BLaER1 treated with 17β-estradiol and CSF1 and Interleukin-3, amounts not matched to agents 10 nM and 100 nM (cell line): ENCODE measurements at regions not wholly inside any gene's neighbourhood (a gene's known extent, or its start where the extent isn't known, plus 50 kb on each side); places are given as distances from the start of the nearest gene placed in this dataset.
"Not testable (repeated sequence)": the region's sequence is repeated elsewhere in the genome, so short reads cannot be mapped to it uniquely, and the experiment has no call there.

Experiments
- H3K27ac ChIP-seq, 11 experiments: shearing (Covaris generic); formaldehyde crosslinking; 2 replicates each; pipeline ENCODE4 v1.8.1; 2022
- H3K27me3 ChIP-seq, 11 experiments: shearing (Covaris generic); formaldehyde crosslinking; 2 replicates each; pipeline ENCODE4 v1.8.1; 2022
- H3K36me3 ChIP-seq, 11 experiments: shearing (Covaris generic); formaldehyde crosslinking; 2 replicates each; pipeline ENCODE4 v1.8.1; 2022
- H3K4me1 ChIP-seq, 10 experiments: shearing (Covaris generic); formaldehyde crosslinking; 2 replicates each; pipeline ENCODE4 v1.8.1; 2022
- H3K4me2 ChIP-seq, 11 experiments: shearing (Covaris generic); formaldehyde crosslinking; 2 replicates each; pipeline ENCODE4 v1.8.1; 2022
- H3K4me3 ChIP-seq, 10 experiments: shearing (Covaris generic); formaldehyde crosslinking; 2 replicates each; pipeline ENCODE4 v1.8.1; 2022
- H3K9ac ChIP-seq, 11 experiments: shearing (Covaris generic); formaldehyde crosslinking; 2 replicates each; pipeline ENCODE4 v1.8.1; 2022
- H3K9me3 ChIP-seq, 11 experiments: shearing (Covaris generic); formaldehyde crosslinking; replicated peaks in 1 of 11; 2 replicates each; pipeline ENCODE4 v1.8.1; 2022
- H4K20me1 ChIP-seq, 11 experiments: shearing (Covaris generic); formaldehyde crosslinking; 2 replicates each; pipeline ENCODE4 v1.8.1; 2022
- Cebpa-rat ChIP-seq, 11 experiments: shearing (Covaris generic); IDR thresholded peaks; 2 replicates each; pipeline ENCODE4 v1.8.1; 2022

DNA sequence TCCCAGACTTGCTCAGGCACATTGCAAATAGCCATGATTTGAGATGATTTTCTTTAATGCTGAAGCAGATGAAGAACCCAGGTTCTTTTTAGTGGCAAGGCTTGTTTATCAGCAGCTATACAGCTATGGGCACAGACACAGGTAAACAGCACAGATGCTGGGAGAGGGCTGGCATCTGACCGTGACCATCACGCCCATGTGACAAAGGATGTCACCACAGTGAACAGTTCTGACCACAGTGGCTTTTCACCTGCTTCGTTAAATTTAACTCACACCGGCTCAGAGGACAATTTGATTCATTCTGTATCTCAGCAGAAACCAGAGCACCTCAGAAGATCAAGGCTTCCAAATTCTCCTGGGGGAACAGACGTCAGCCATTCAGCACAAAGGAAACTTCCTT lies 142.6 kb downstream of the CDH26 start:
- Histone ChIP-seq H3K4me3 (peak overlapping the region in 2 of 10 experiments; percentile 8 to 35; a peak in 2 of 20 replicates), H3K36me3 (peaks cover 0 to 74% (median 30%) of the 10 kb centered on the region in 11 experiments; a peak in 13 of 22 replicates), H3K27me3 (no peaks in the 10 kb centered on the region), H3K27ac (peak overlapping the region in 8 of 11 experiments; percentile 14 to 82 (median 56); a peak in 14 of 22 replicates), H3K9ac (peak overlapping the region in 4 of 11 experiments; percentile 27 to 74 (median 54); a peak in 7 of 22 replicates), H4K20me1 (peaks cover 0 to 35% (median 0%) of the 10 kb centered on the region in 11 experiments; a peak in 7 of 22 replicates), H3K4me2 (peak overlapping the region; percentile 59 to 88 (median 73)), H3K4me1 (peaks cover 55 to 83% (median 75%) of the 10 kb centered on the region in 10 experiments), H3K9me3 (peaks cover 18 to 43% (median 30%) of the 10 kb centered on the region in 11 experiments; a peak in 21 of 22 replicates)
- TF ChIP-seq Cebpa-rat (IDR thresholded peaks at IDR 0.05) = no peak

DNA sequence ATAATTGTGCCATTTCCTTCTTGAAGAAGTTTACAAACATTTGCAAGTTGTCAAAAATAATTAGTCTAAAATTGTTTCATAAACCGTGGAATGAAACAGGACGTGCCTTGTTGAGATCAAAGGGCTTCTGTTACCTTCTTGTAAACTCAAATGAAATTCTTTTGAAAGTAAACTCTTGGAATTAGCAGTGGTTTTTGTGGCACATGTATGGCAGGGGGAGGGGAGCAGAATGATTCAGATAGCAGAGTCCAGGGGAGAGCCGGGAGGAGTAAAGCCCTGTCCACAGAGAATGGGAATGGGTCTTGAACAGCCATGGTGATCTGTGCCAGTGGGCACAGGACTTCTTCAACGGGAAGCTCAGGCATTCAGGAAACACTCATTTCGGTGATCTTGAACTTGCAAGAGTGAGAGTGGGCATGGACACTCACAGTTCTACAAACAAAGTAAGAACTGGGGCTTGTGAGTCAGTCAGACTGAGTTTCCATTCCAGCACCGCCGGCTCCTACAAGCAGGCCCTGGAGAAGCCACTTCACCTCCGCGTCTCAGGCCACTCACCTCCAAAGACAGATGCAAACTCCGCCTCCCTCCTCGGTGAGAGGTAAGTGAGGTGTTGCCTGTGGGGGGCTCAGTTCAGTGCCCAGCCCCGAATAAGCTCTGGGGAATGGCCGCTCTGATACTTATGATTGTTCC lies 143.1 kb downstream of the CDH26 start:
- Histone ChIP-seq H3K4me3 (peak overlapping the region in 3 of 10 experiments; percentile 6 to 35 (median 8); a peak in 2 of 20 replicates), H3K27ac (peak overlapping the region in 8 of 11 experiments; percentile 14 to 82 (median 56); a peak in 15 of 22 replicates), H3K36me3 (peaks cover 0 to 73% (median 25%) of the 10 kb centered on the region in 11 experiments; a peak in 13 of 22 replicates), H3K4me2 (peak overlapping the region; percentile 59 to 88 (median 73)), H3K4me1 (peaks cover 55 to 83% (median 77%) of the 10 kb centered on the region in 10 experiments), H3K9ac (peak overlapping the region in 6 of 11 experiments; percentile 7 to 74 (median 45); a peak in 10 of 22 replicates), H4K20me1 (peaks cover 0 to 34% (median 0%) of the 10 kb centered on the region in 11 experiments; a peak in 6 of 22 replicates), H3K9me3 (peaks cover 18 to 38% (median 26%) of the 10 kb centered on the region in 11 experiments; a peak in 21 of 22 replicates), H3K27me3 (no peaks in the 10 kb centered on the region)
- no peak for TF ChIP-seq Cebpa-rat (IDR thresholded peaks at IDR 0.05)

DNA sequence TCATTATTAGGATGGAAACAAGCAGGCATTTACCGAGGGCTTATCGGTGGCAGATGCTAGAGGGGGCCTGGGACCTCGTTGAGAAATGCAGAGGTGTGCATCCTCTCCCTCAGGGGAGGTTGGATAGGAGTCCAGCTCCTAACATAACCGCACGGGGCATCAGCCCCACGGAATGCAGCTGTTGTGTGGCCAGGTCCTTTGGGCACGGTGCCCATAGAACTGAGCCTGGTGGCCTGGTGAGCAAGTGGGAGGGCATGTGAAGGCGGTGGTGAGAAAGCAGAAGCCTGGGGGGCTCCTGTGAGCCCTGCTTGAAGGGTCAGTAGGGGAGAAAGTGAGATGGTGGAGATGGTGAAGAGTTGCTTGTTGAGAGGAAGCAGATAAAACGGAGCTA lies 143.7 kb downstream of the CDH26 start:
- Histone ChIP-seq H3K27me3 (no peaks in the 10 kb centered on the region), H4K20me1 (peaks cover 0 to 32% (median 0%) of the 10 kb centered on the region in 11 experiments; a peak in 6 of 22 replicates), H3K9me3 (peaks cover 12 to 32% (median 21%) of the 10 kb centered on the region in 11 experiments; a peak in 21 of 22 replicates), H3K36me3 (peaks cover 0 to 72% (median 19%) of the 10 kb centered on the region in 11 experiments; a peak in 13 of 22 replicates), H3K4me2 (peak overlapping the region; percentile 59 to 88 (median 73); a peak in 21 of 22 replicates), H3K27ac (peak overlapping the region in 7 of 11 experiments; percentile 22 to 82 (median 64); a peak in 12 of 22 replicates), H3K9ac (peak overlapping the region in 7 of 11 experiments; percentile 7 to 74 (median 43); a peak in 10 of 22 replicates), H3K4me3 (peak overlapping the region in 2 of 10 experiments; percentile 8 to 35; a peak in 3 of 20 replicates), H3K4me1 (peaks cover 54 to 82% (median 75%) of the 10 kb centered on the region in 10 experiments)
- TF ChIP-seq Cebpa-rat (IDR thresholded peaks at IDR 0.05) = no peak

DNA sequence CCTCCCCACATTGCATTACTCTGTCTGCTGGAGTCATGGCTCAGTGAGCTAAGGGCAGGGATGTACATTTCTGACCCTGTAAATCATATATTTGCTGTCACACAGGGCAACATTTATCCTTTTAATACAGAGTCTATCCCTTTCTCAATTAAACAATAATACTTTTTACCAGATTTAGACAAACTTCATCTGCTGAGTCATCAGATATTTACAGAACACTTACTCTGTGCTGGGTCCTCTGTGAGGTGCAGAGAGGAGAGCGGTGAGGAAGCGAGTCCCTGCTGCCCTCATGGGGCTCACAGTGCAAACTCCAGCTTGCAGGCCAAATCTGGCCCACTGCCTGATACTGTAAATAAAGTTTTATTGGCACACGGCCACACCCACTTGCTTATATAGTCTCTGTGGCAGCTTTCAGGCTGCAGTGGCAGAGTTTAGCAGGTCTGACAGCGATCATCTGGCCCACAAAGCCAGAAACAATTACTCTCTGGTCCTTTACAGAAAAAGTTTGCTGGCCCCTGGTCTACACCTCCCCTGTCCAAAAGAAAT lies 144.5 kb downstream of the CDH26 start:
- TF ChIP-seq Cebpa-rat (IDR thresholded peaks at IDR 0.05) = no peak

DNA sequence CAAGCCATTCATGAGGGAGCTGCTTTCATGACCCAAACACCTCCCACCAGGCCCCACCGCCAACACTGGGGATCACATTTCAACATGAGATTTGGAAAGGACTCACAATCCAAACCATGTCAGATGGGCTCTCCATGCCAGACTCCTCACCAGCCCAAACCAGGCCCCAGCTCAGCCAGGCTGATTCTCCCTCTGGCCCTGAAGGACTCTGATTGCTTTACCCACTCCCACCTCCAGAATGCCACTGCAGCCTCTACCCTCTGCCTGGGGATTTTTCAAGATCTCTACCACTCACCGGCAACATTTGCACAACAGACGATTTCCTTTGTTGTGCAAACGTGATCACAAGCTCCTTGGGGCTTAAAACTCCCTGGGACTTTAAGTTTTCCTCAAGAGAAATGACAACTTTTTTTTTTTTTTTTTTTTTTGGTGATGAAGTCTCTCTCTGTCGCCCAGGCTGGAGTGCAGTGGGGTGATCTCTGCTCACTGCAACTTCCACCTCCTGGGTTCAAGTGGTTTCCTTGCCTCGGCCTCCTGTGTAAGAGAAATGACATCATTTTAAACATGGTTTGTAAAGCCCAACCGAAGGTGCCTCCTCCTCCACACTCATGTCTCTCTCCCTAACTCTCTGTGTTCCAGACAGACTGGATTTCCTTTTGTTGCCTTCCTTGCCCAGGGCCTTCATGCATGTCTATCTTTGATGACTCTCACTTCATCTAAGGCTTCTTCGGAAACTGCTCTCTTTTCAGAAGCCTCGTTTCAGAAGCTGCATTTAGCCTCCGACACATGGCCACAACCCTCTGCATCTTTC lies 147.0 kb downstream of the CDH26 start:
- Histone ChIP-seq H3K9ac (peak overlapping the region in 6 of 11 experiments; percentile 7 to 72 (median 63); a peak in 10 of 22 replicates), H4K20me1 (peaks cover 0 to 40% (median 0%) of the 10 kb centered on the region in 11 experiments; a peak in 6 of 22 replicates), H3K4me1 (peaks cover 39 to 71% (median 60%) of the 10 kb centered on the region in 10 experiments), H3K27me3 (no peaks in the 10 kb centered on the region), H3K27ac (peak overlapping the region in 8 of 11 experiments; percentile 37 to 82 (median 67); a peak in 16 of 22 replicates), H3K36me3 (peaks cover 0 to 71% (median 12%) of the 10 kb centered on the region in 11 experiments; a peak in 10 of 22 replicates), H3K4me2 (peak overlapping the region; percentile 7 to 77 (median 58)), H3K9me3 (peaks cover 0 to 11% (median 0%) of the 10 kb centered on the region in 11 experiments; a peak in 6 of 22 replicates), H3K4me3 (no peak overlapping the region)
- TF ChIP-seq Cebpa-rat (IDR thresholded peaks at IDR 0.05) = peak in 3 of 11 experiments; percentile 37 to 81 (median 57); a peak in 3 of 22 replicates

More for the DNA sequence above, 144.5 kb downstream of the CDH26 start:
- peaks cover 0 to 35% (median 0%) of the 10 kb centered on the region in 11 experiments; a peak in 6 of 22 replicates for H4K20me1 ChIP-seq
- H3K4me2 ChIP-seq = peak overlapping the region in 8 of 11 experiments; percentile 67 to 88 (median 76); a peak in 15 of 22 replicates
- H3K27ac ChIP-seq = peak overlapping the region in 6 of 11 experiments; percentile 39 to 82 (median 68); a peak in 8 of 22 replicates
- peak overlapping the region in 2 of 10 experiments; percentile 8 to 35; a peak in 2 of 20 replicates for H3K4me3 ChIP-seq
- H3K27me3 ChIP-seq = no peaks in the 10 kb centered on the region
- peak overlapping the region in 4 of 11 experiments; percentile 43 to 74 (median 54); a peak in 8 of 22 replicates for H3K9ac ChIP-seq
- peaks cover 46 to 78% (median 67%) of the 10 kb centered on the region in 10 experiments for H3K4me1 ChIP-seq
- H3K9me3 ChIP-seq = peaks cover 7 to 24% (median 13%) of the 10 kb centered on the region in 11 experiments; a peak in 21 of 22 replicates
- H3K36me3 ChIP-seq = peaks cover 0 to 70% (median 21%) of the 10 kb centered on the region in 11 experiments; a peak in 13 of 22 replicates

DNA sequence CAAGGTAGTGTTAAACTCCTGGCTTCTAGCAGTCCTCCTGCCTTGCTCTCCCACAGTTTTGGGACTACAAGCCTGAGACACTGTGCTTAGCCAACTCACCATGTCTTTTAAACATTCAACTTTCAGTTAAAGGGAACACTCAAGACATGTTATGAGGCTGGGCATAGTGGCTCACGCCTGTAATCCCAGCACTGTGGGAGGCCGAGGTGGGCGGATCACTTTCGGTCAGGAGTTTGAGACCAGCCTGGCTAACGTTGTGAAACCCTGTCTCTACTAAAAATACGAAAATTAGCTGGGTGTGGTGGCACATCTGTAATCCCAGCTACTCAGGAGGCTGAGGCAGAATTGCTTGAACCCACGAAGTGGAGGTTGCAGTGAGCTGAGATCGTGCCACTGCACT lies 148.0 kb downstream of the CDH26 start:
- H4K20me1 ChIP-seq = peaks cover 0 to 41% (median 0%) of the 10 kb centered on the region in 11 experiments; a peak in 4 of 22 replicates
- H3K4me3 ChIP-seq, H3K27me3 ChIP-seq: not testable (repeated sequence)
- H3K4me2 ChIP-seq = peak overlapping the region in 8 of 11 experiments; percentile 33 to 77 (median 62); a peak in 15 of 22 replicates
- peaks cover 0 to 75% (median 12%) of the 10 kb centered on the region in 11 experiments; a peak in 10 of 22 replicates for H3K36me3 ChIP-seq
- peaks cover 0 to 11% (median 0%) of the 10 kb centered on the region in 11 experiments; a peak in 6 of 22 replicates for H3K9me3 ChIP-seq
- peak overlapping the region in 5 of 11 experiments; percentile 10 to 72 (median 64); a peak in 5 of 22 replicates for H3K9ac ChIP-seq
- peaks cover 29 to 61% (median 50%) of the 10 kb centered on the region in 10 experiments for H3K4me1 ChIP-seq
- H3K27ac ChIP-seq = peak overlapping the region in 7 of 11 experiments; percentile 7 to 82 (median 76); a peak in 13 of 22 replicates

DNA sequence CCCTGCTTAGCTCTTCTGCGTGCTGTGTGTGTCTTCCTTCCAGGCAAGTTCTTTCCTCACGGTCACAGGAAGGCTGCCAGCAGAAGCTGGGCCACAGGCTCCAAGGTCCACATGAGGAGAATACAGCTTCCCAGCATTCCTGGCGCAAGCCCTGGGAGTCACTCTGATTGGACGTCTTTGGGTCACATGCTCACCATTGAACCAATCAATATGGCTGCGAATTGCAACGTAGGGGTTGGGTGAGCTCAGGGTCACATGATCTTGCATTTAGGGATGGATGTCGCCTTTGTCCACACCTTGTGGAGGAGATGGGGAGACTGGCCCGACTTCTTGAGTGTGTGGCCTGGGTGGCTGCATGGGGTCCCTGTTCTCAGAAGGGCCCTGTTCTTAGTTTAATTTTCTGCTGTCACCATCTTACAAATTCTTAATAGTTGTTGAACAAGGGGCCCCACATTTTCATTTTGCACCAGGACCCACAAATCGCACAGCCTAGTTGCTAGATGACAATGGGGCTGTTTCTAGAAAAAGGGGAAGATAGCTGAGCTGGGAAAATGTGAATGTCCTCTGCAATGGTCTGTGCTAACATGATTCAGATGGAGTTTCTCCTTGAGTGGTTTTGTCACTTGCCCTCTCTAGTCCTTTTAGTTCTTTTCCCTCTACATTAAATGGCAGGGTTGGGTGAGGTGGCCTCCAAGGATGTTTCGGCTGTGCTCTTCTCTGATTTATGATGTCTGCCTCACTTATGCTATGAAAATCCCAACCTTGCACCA lies 149.6 kb downstream of the CDH26 start:
- Histone ChIP-seq H3K4me1 (peaks cover 23 to 45% (median 39%) of the 10 kb centered on the region in 10 experiments), H3K4me2 (peak overlapping the region in 1 of 11 experiments; percentile 4; a peak in 1 of 22 replicates), H4K20me1 (peaks cover 0 to 42% (median 0%) of the 10 kb centered on the region in 11 experiments; a peak in 5 of 22 replicates), H3K36me3 (peaks cover 0 to 66% (median 10%) of the 10 kb centered on the region in 11 experiments; a peak in 10 of 22 replicates), H3K9ac (no peak overlapping the region), H3K27me3 (no peaks in the 10 kb centered on the region), H3K4me3 (no peak overlapping the region), H3K27ac (no peak overlapping the region), H3K9me3 (peaks cover 0 to 11% (median 0%) of the 10 kb centered on the region in 11 experiments; a peak in 6 of 22 replicates)
- TF ChIP-seq Cebpa-rat (IDR thresholded peaks at IDR 0.05) = no peak
